Epithelial cell of proximal tubule (primary cell): ENCODE measurements at regions not wholly inside any gene's neighbourhood (a gene's known extent, or its start where the extent isn't known, plus 50 kb on each side); places are given as distances from the start of the nearest gene placed in this dataset.
A peak's percentile ranks its signal among the peaks of the same experiment; 100 is the strongest.

ENCODE experiments used
- DNase-seq: peaks from one replicate; pipeline ENCODE4 v3.0.0-alpha.2; 2011; ENCODE audit warnings: low read depth
- H3K4me3 ChIP-seq: 2 replicates; pipeline ENCODE4 v1.5.1; 2011; ENCODE audit warnings: low read depth, mild to moderate bottlenecking, low read length
- TF ChIP-seq, protein P1 (sequence below): conservative IDR thresholded peaks from 2 replicates; pipeline ENCODE4 v1.5.1; 2012; ENCODE audit warnings: low read depth, mild to moderate bottlenecking, low read length

DNA sequence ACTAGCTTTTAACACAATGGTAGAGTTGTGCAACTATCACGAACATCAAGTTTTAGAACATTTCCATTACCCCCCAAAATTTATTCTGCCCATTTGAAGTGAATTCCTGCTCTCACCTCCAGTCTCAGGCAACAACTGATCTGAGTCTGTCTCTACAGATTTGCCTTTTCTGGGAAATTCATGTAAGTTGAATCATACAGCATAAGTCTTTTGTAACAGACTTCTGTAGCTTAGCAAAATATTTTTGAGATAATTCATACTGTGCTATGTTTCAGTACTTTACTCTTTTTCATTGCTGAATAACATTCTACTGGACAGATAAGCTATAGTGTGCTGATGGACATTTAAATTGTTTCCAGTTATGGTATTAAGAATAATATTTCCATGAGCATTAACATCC is 447.3 kb upstream of the GJE1 start:
- DNase-seq: no peak
- H3K4me3 ChIP-seq: no peak overlapping the region
- TF ChIP-seq, protein P1, sequence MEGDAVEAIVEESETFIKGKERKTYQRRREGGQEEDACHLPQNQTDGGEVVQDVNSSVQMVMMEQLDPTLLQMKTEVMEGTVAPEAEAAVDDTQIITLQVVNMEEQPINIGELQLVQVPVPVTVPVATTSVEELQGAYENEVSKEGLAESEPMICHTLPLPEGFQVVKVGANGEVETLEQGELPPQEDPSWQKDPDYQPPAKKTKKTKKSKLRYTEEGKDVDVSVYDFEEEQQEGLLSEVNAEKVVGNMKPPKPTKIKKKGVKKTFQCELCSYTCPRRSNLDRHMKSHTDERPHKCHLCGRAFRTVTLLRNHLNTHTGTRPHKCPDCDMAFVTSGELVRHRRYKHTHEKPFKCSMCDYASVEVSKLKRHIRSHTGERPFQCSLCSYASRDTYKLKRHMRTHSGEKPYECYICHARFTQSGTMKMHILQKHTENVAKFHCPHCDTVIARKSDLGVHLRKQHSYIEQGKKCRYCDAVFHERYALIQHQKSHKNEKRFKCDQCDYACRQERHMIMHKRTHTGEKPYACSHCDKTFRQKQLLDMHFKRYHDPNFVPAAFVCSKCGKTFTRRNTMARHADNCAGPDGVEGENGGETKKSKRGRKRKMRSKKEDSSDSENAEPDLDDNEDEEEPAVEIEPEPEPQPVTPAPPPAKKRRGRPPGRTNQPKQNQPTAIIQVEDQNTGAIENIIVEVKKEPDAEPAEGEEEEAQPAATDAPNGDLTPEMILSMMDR: no peak

DNA sequence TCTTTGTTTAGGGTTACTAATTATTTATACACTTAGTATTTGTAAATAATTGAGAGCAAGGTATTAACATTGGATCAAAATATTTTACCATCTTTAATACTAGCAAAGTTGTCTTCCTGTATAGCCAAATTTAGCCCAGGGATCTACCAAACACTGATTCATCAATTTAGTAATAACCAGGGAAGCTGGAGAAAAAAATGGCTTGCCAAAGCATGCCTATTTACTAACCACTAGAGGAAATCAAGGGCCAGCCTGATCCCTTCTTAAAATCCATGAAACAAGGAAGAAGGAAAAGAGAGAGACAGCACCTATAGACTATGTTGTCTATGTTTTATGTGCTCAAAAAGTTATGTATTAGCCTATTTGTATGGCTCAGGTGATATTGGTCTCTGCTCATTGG is 450.3 kb upstream of the GJE1 start:
- TF ChIP-seq, protein P1: no peak
- no peak overlapping the region for H3K4me3 ChIP-seq
- no peak for DNase-seq

DNA sequence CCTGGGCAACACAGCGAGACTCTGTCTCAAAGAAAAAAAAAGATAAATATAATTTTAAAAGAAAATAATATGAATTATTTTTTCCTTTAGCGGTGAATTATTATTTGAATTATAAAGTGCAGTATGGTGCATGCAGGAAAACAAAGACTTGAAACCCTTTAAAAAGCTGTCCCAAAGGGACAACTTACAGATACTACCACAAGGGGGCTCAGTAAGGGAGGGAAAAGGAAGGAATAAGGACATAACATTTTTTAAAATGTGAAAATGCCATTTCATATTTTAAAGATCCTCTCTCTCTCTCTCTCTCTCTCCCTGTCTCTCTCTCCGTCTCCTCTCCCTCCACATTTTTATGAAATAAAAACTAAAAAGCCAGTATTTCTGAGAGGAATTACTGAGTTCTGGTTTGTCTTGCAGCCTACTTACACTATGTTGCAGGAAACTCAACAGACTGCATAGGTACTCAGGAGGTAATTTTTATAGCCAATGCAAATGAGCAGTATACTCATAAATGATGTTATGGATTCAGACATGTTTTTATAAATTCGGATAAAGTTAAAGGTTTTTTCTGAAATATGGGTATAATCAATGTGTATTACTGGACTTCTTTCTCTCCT is 455.0 kb upstream of the GJE1 start:
- DNase-seq: peak; percentile 12
- no peak overlapping the region for H3K4me3 ChIP-seq
- TF ChIP-seq, protein P1: peak; percentile 84

DNA sequence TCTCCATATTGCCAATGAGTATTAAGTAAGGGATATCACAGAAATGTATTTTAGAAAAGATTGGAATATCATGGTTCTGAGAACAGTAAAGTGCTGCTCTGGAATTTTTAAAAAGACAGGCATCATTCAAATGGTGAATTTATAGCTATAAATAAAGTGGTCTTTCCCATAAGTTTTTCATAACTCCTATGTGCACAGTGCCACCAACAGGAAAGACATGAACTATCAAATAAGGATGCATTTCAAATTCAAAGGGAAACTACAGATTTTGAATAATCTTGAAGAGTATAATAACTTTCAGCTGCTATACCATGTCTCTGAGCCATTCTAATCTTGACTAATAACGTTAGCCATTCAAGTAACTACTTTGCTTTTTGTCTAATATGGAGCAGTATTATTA is 456.8 kb upstream of the GJE1 start:
- H3K4me3 ChIP-seq: no peak overlapping the region
- DNase-seq: no peak

DNA sequence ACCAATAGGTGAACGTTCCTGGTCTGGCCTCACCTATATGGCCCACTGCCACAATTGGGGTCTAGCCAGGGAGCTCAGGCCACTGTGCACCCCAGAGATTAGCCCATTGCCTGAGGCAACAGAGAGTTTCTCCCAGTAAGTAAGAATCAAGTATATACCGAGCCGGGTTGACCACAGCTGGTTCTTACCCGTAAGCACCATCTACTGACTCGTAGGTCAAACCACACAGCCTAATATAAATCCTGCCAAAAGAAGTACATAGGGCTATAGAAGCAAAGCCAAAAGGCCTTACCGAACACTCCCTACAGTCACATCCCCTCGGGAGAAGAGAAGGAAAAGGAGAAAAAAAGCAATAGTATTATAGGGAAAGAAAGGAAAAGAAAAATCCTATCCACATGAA is 463.6 kb upstream of the GJE1 start:
- TF ChIP-seq, protein P1: no peak
- no peak overlapping the region for H3K4me3 ChIP-seq
- DNase-seq: no peak

More for the DNA sequence above, 456.8 kb upstream of the GJE1 start:
- TF ChIP-seq, protein P1: peak; percentile 57

DNA sequence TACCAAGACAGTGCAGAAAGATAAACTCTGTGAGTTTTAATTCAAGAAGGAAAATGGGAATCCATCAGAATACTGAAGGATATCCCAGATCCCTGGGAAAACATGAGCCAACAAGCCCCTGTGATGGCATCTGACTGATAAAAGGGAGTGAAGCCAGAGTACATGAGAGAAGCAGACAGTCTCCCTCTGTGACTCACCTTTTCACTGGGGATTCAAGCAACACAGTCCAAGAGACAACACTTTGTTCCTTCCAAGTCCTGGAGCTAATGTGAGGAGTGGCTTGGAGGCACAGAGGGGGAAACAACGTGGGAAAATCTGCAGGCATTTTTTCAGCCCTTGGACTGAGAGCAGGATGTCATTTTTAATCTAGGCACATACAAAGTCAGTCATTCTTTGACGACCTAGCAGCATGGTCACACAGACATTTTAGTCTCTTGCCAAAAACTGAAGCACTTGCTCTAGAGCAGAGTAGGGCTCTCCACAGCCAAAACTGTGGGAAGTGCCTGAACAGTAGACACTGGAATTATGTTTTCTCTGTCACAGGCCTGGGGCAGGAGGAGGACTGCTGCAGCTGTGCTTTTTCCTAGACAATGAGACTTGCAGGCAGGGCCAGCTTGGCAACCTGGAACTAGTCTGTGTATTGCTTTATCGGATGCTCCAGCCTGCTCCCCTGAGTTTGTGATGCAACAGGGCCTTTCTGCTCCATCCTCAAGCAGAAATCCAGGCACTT is 465.0 kb upstream of the GJE1 start:
- DNase-seq: no peak
- H3K4me3 ChIP-seq: no peak overlapping the region
- TF ChIP-seq, protein P1: no peak

DNA sequence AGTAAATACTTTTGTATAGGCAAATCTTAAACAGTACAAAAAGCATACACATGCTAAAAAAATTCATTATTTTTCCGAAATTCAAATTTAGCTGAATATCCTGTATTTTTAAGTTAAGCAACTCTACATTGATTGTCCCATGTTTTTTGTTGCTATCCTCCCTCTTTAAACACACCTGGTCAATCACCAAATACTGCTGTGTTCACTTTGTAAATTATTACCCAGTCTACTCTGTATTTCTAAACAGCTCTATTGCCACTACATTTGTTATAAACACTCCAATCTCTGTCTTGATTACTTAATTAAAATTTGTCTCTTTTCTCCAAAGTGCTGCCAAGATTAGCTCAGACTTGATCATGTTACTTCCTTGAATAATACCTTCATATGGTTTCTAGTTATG is 466.5 kb upstream of the GJE1 start:
- no peak overlapping the region for H3K4me3 ChIP-seq
- TF ChIP-seq, protein P1: no peak
- no peak for DNase-seq
